GM12878 (cell line): ENCODE measurements at regions not wholly inside any gene's neighbourhood (a gene's known extent, or its start where the extent isn't known, plus 50 kb on each side); places are given as distances from the start of the nearest gene placed in this dataset.

Experiments used
- ATAC-seq: fragments of 200-7000 bp; cut with Tn5 transposase; 3 replicates; pipeline ENCODE4 v1.9.1; 2020; ENCODE audit warnings: mild to moderate bottlenecking, moderate library complexity
- BruUV-seq: library from RNA; stranded (reverse); fragments of 400-500 nt; replicated peaks from 2 replicates; lab custom pipeline; 2021; lab: Mats Ljungman, UMichigan
- CTCF ChIA-PET: fragments of 300-600 bp; sonication (Branson Sonifier 250); formaldehyde crosslinking; extraction: SDS; loops from one replicate; lab custom pipeline; 2021; ENCODE audit warnings: inconsistent platforms; lab: Yijun Ruan, JAX
- POLR2A ChIA-PET: fragments of 350-600 bp; formaldehyde crosslinking; extraction: SDS; loops from one replicate; lab custom pipeline; 2021; ENCODE audit warnings: inconsistent platforms; lab: Charles Lee
- RAD21 ChIA-PET: fragments of 300-600 bp; sonication (Branson Sonifier 250); formaldehyde crosslinking; loops from one replicate; lab custom pipeline; 2023; ENCODE audit warnings: antibody characterized with exemption; ENCODE audit not compliant: unreplicated experiment; lab: Charles Lee
- SMC1A ChIA-PET: fragments of 300-600 bp; sonication (Branson Sonifier 250); formaldehyde crosslinking; loops from one replicate; lab custom pipeline; 2023; ENCODE audit not compliant: unreplicated experiment, uncharacterized antibody; lab: Charles Lee
- DNase-seq: peaks from one replicate; pipeline ENCODE4 v3.0.0-alpha.2; 2011; ENCODE audit warnings: low read depth, low spot score
- FAIRE-seq: peaks from 3 replicates; lab custom pipeline; 2011; peaks lifted over from hg19 to GRCh38; lab: Jason Lieb, UNC
- H2AFZ ChIP-seq: 2 replicates; pipeline ENCODE4 v1.6.0; 2011; ENCODE audit warnings: low read depth, low read length, control low read depth; ENCODE audit not compliant: control insufficient read depth
- H3K27ac ChIP-seq: 2 replicates; pipeline ENCODE4 v1.5.1; 2011; ENCODE audit warnings: control low read depth; ENCODE audit not compliant: control insufficient read depth, insufficient read depth
- H3K27me3 ChIP-seq, 2 experiments: replicated peaks in 1 of 2; 2 replicates each; pipeline versions ENCODE4 v1.6.0 to v1.6.1; 2011; ENCODE audit warnings: low read length in 1 of 2; ENCODE audit not compliant: control insufficient read depth in 2 of 2, insufficient read depth in 2 of 2
- H3K36me3 ChIP-seq, 2 experiments: 2 replicates each; pipeline ENCODE4 v1.5.1; 2011; ENCODE audit warnings: low read length in 1 of 2; ENCODE audit not compliant: control insufficient read depth in 2 of 2, insufficient read depth in 2 of 2
- H3K4me1 ChIP-seq: 2 replicates; pipeline ENCODE4 v1.6.1; 2011; ENCODE audit warnings: mild to moderate bottlenecking, low read length, moderate library complexity, mixed read lengths; ENCODE audit not compliant: control insufficient read depth, insufficient read depth
- H3K4me2 ChIP-seq: 2 replicates; pipeline ENCODE4 v1.6.0; 2011; ENCODE audit warnings: control low read depth; ENCODE audit not compliant: control insufficient read depth, insufficient read depth
- H3K4me3 ChIP-seq: fragments of 200-600 bp; sonication (generic); 2 replicates; pipeline ENCODE4 v1.5.1; 2016
- H3K79me2 ChIP-seq: 2 replicates; pipeline ENCODE4 v1.6.0; 2011; ENCODE audit warnings: low read length; ENCODE audit not compliant: control insufficient read depth, insufficient read depth
- H3K9ac ChIP-seq: 2 replicates; pipeline ENCODE4 v1.8.0; 2011; ENCODE audit warnings: low read length, control low read depth, mixed read lengths; ENCODE audit not compliant: control insufficient read depth, insufficient read depth
- H3K9me3 ChIP-seq: replicated peaks from 3 replicates; pipeline ENCODE4 v1.5.1; 2011; ENCODE audit warnings: mild to moderate bottlenecking, low read length; ENCODE audit not compliant: control insufficient read depth, insufficient read depth
- H4K20me1 ChIP-seq: 2 replicates; pipeline ENCODE4 v1.6.0; 2011; ENCODE audit not compliant: control insufficient read depth, insufficient read depth
- CBFB ChIP-seq: IDR thresholded peaks from 2 replicates; pipeline ENCODE4 v1.6.1; 2016; ENCODE audit warnings: antibody characterized with exemption, low read depth
- CHD1 ChIP-seq: IDR thresholded peaks from 2 replicates; pipeline ENCODE4 v1.6.1; 2012; ENCODE audit warnings: low read depth, low read length, improper control_type of control experiment
- CHD2 ChIP-seq: IDR thresholded peaks from 2 replicates; pipeline ENCODE4 v1.6.1; 2011; ENCODE audit warnings: low read depth, low read length, improper control_type of control experiment, borderline replicate concordance
- CUX1 ChIP-seq: IDR thresholded peaks from 2 replicates; pipeline ENCODE4 v1.6.1; 2012; ENCODE audit warnings: improper control_type of control experiment, low read depth, low read length; ENCODE audit not compliant: insufficient replicate concordance
- EGR1 ChIP-seq, 2 experiments: IDR thresholded peaks; 1 replicate in 1 of 2; 2 replicates in 1 of 2; pipeline ENCODE4 v1.6.1; 2011 to 2012; ENCODE audit warnings: low read depth in 2 of 2, low read length in 2 of 2, borderline replicate concordance in 1 of 2, mild to moderate bottlenecking in 1 of 2, moderate library complexity in 1 of 2
- ESRRA ChIP-seq: IDR thresholded peaks from 2 replicates; pipeline ENCODE4 v1.6.1; 2012; ENCODE audit warnings: mild to moderate bottlenecking, low read length, improper control_type of control experiment
- MYC ChIP-seq: IDR thresholded peaks from 2 replicates; pipeline ENCODE4 v1.6.1; 2011; ENCODE audit warnings: mild to moderate bottlenecking, low read length, moderate library complexity, inconsistent platforms; ENCODE audit not compliant: insufficient read depth, insufficient replicate concordance, insufficient read length, severe bottlenecking
- NR2C1 ChIP-seq: fragments of 450-650 bp; IDR thresholded peaks from 2 replicates; pipeline ENCODE4 v1.6.1; 2017; ENCODE audit warnings: antibody characterized with exemption, mild to moderate bottlenecking, moderate library complexity
- PAX8 ChIP-seq: fragments of 450-650 bp; IDR thresholded peaks from 2 replicates; pipeline ENCODE4 v1.6.1; 2017; ENCODE audit warnings: mild to moderate bottlenecking, moderate library complexity
- PBX3 ChIP-seq: IDR thresholded peaks from 2 replicates; pipeline ENCODE4 v1.6.1; 2011; ENCODE audit warnings: mild to moderate bottlenecking, low read depth, low read length, moderate library complexity; ENCODE audit not compliant: insufficient replicate concordance
- WGBS: methylation state at CpG from one replicate; pipeline ENCODE4 v1.1.6; 2016; ENCODE audit warnings: low lambda C conversion rate; ENCODE audit not compliant: insufficient replicate concordance, insufficient coverage; ENCODE audit errors: missing lambda C conversion rate; 5-methylcytosine and 5-hydroxymethylcytosine counted together
- in situ Hi-C: fragments of 300-500 bp; cut with MboI; formaldehyde crosslinking; loops from 9 replicates; pipeline ENCODE4 v1.14.3; 2018; ENCODE audit warnings: mixed read lengths
- intact Hi-C: fragments of 100-400 bp; cut with micrococcal nuclease; formaldehyde crosslinking; loops from one replicate; pipeline ENCODE4 v1.14.2; 2022; ENCODE audit not compliant: unreplicated experiment

GRCh38 chr5:33260098-33260497 lies 180.7 kb upstream of the TARS1 start (continued):
- no peak for TF ChIP-seq PBX3
- no peak for TF ChIP-seq MYC

GRCh38 chr5:33261305-33261704 lies 179.5 kb upstream of the TARS1 start:
- no peak for FAIRE-seq
- intact Hi-C loops (no loop called here), in situ Hi-C loops (no loop called here)
- ChIA-PET SMC1A (interaction anchor here (0.6 kb wide), 1 partner anchor 540 kb away, joined by 3 read pairs; no protein-coding TSS in a partner anchor), POLR2A (no interaction called here), RAD21 (no interaction called here), CTCF (no interaction called here)
- no peak overlapping the region for H2AFZ ChIP-seq
- no peak for ATAC-seq
- H3K9me3 ChIP-seq, result no peaks in the 10 kb centered on the region
- no peak overlapping the region for H3K9ac ChIP-seq
- 32% methylated on average over 2 of the region's 2 CpGs for WGBS
- no peaks in the 10 kb centered on the region for H3K4me1 ChIP-seq
- no peak overlapping the region for H3K4me3 ChIP-seq
- DNase-seq, result no peak
- no TSS peak for BruUV-seq
- TF ChIP-seq ESRRA, result no peak
- no peak overlapping the region for H3K4me2 ChIP-seq
- no peaks in the 10 kb centered on the region for H4K20me1 ChIP-seq
- no peaks in the 10 kb centered on the region for H3K27me3 ChIP-seq
- H3K79me2 ChIP-seq, result no peaks in the 10 kb centered on the region
- no peaks in the 10 kb centered on the region for H3K36me3 ChIP-seq
- no peak overlapping the region for H3K27ac ChIP-seq

GRCh38 chr5:33261747-33262146 lies 179.0 kb upstream of the TARS1 start:
- WGBS, result 20% methylated on average over 2 of the region's 2 CpGs
- ChIA-PET RAD21 (no interaction called here), POLR2A (no interaction called here), SMC1A (interaction anchor here (0.6 kb wide), 1 partner anchor 541 kb away, joined by 3 read pairs; no protein-coding TSS in a partner anchor), CTCF (no interaction called here)
- no peak overlapping the region for H3K9ac ChIP-seq
- H3K36me3 ChIP-seq, result no peaks in the 10 kb centered on the region
- no peak overlapping the region for H2AFZ ChIP-seq
- no peaks in the 10 kb centered on the region for H3K79me2 ChIP-seq
- no peaks in the 10 kb centered on the region for H4K20me1 ChIP-seq
- H3K4me1 ChIP-seq, result no peaks in the 10 kb centered on the region
- intact Hi-C loops (no loop called here), in situ Hi-C loops (no loop called here)
- no peak overlapping the region for H3K27ac ChIP-seq
- no peak overlapping the region for H3K4me3 ChIP-seq
- no peak for DNase-seq
- no peak for ATAC-seq
- H3K4me2 ChIP-seq, result no peak overlapping the region
- FAIRE-seq, result no peak
- BruUV-seq, result no TSS peak
- no peaks in the 10 kb centered on the region for H3K9me3 ChIP-seq
- H3K27me3 ChIP-seq, result no peaks in the 10 kb centered on the region
- TF ChIP-seq EGR1 (IDR thresholded peaks at IDR 0.05; ENCODE audit: borderline replicate concordance in 1 of 2, low read depth in 2 of 2, low read length in 2 of 2) (no peak), NR2C1 (no peak), CBFB (no peak), CHD2 (no peak), CUX1 (no peak), CHD1 (no peak), PAX8 (no peak)
